Tibial nerve (tissue), 4 donors: ENCODE measurements at regions not wholly inside any gene's neighbourhood (a gene's known extent, or its start where the extent isn't known, plus 50 kb on each side); places are given as distances from the start of the nearest gene placed in this dataset.

Source experiments
- DNase-seq, 2 donors: peaks; one replicate each; pipeline ENCODE4 v3.0.0-alpha.2; 2019; ENCODE audit warnings: low spot score in 2 of 2
- H3K27ac ChIP-seq, 4 donors: fragments of 200-600 bp; sonication (generic) in 3 of 4; one replicate each; pipeline ENCODE4 v1.5.1; 2017 to 2019; ENCODE audit warnings: mild to moderate bottlenecking in 1 of 4
- H3K27me3 ChIP-seq, 2 donors: fragments of 200-600 bp; sonication (generic) in 1 of 2; one replicate each; pipeline versions ENCODE4 v1.5.1 to v1.6.0; 2017 to 2019
- H3K36me3 ChIP-seq, 3 donors: fragments of 200-600 bp; sonication (generic); one replicate each; pipeline ENCODE4 v1.5.1; 2018 to 2019
- H3K4me1 ChIP-seq, 4 donors: fragments of 200-600 bp; sonication (generic) in 3 of 4; one replicate each; pipeline ENCODE4 v1.5.1; 2017 to 2019
- H3K4me3 ChIP-seq, 4 donors: fragments of 200-600 bp; sonication (generic) in 3 of 4; one replicate each; pipeline ENCODE4 v1.5.1; 2017 to 2019; ENCODE audit warnings: mild to moderate bottlenecking in 1 of 4, moderate library complexity in 1 of 4
- H3K9me3 ChIP-seq, 4 donors: fragments of 200-600 bp; sonication (generic) in 3 of 4; one replicate each; pipeline ENCODE4 v1.5.1; 2017 to 2019
- CTCF ChIP-seq, 5 experiments: fragments of 200-600 bp in 3 of 5; fragments of 450-650 bp in 2 of 5; sonication (generic) in 3 of 5; IDR thresholded peaks; one replicate each; pipeline ENCODE4 v1.5.1; 2016 to 2019; ENCODE audit warnings: antibody characterized with exemption in 5 of 5, mild to moderate bottlenecking in 3 of 5, moderate library complexity in 2 of 5
- EP300 ChIP-seq, 2 donors: sonication (generic); formaldehyde crosslinking; IDR thresholded peaks; one replicate each; pipeline ENCODE4 v1.6.1; 2017; ENCODE audit warnings: antibody characterized with exemption in 2 of 2, mild to moderate bottlenecking in 1 of 2
- POLR2A ChIP-seq, 2 donors: fragments of 450-650 bp; IDR thresholded peaks; one replicate each; pipeline ENCODE4 v1.6.1; 2017; ENCODE audit warnings: antibody characterized with exemption in 2 of 2, mild to moderate bottlenecking in 2 of 2, moderate library complexity in 2 of 2
- WGBS, 2 donors: methylation state at CpG; one replicate each; pipeline ENCODE4 v1.1.5; 2018; 5-methylcytosine and 5-hydroxymethylcytosine counted together

- Histone ChIP-seq H3K27ac (no peak overlapping the region), H3K36me3 (no peaks in the 10 kb centered on the region), H3K4me3 (no peak overlapping the region), H3K9me3 (no peaks in the 10 kb centered on the region), H3K27me3 (no peaks in the 10 kb centered on the region), H3K4me1 (no peaks in the 10 kb centered on the region)
- WGBS, 2 donors = 69 to 72% methylated on average over 2 of the region's 2 CpGs
- DNase-seq = no peak
- TF ChIP-seq EP300 (IDR thresholded peaks at IDR 0.05) (no peak), POLR2A (IDR thresholded peaks at IDR 0.05) (no peak), CTCF (IDR thresholded peaks at IDR 0.05) (no peak)
These were observed 609.8 kb downstream of the HS3ST4 start for GRCh38 chr16:26301516-26301915.

GRCh38 chr16:26316683-26317464 lies 625.1 kb downstream of the HS3ST4 start:
- H3K4me1 ChIP-seq = no peaks in the 10 kb centered on the region
- DNase-seq = no peak
- H3K36me3 ChIP-seq = no peaks in the 10 kb centered on the region
- H3K9me3 ChIP-seq = no peaks in the 10 kb centered on the region
- no peak overlapping the region for H3K4me3 ChIP-seq
- TF ChIP-seq POLR2A (IDR thresholded peaks at IDR 0.05) = no peak
- 65 to 68% methylated on average over 12 of the region's 12 CpGs for WGBS, 2 donors
- no peak overlapping the region for H3K27ac ChIP-seq
- no peaks in the 10 kb centered on the region for H3K27me3 ChIP-seq

DNA sequence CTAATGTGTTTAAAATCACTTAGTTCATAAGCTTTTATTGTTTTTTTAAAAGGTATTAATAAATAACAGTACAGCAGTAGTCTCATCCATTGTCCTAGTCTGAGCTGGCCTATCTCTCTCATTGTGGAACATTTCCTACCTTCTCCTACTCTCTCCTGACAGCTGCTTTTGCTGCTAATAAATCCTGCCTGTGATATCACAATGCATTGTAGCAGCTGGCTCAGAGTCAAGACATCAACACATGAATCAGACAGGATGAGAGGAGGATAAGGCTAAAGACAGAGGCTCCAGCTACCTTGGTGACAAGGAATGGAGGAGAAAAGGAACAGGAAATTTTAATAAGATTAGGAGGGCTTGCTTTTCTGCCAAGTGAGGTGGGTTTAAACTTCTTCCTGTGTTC lies 626.1 kb downstream of the HS3ST4 start:
- no peak for TF ChIP-seq CTCF (IDR thresholded peaks at IDR 0.05)
- no peak for TF ChIP-seq POLR2A (IDR thresholded peaks at IDR 0.05)
- TF ChIP-seq EP300 (IDR thresholded peaks at IDR 0.05) = no peak
- H3K27me3 ChIP-seq = no peaks in the 10 kb centered on the region

DNA sequence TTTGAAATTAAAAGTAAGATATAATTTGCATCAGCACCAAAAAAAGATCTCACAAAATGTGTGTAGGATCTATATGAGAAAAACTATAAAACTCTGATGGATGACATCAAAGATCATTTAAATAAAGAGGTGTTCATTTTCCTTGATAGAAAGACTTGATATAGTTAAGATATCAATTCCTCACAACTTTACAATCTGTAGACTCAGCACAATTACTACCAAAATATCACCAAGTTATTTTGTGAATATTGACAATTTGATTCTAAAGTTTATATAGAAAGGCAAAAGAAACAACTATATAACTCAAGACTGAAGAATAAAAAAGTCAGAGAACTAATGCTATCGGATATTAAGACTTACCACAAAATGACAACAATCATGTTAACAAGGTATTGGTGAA lies 638.9 kb downstream of the HS3ST4 start:
- TF ChIP-seq CTCF (IDR thresholded peaks at IDR 0.05) (no peak), EP300 (IDR thresholded peaks at IDR 0.05) (no peak), POLR2A (IDR thresholded peaks at IDR 0.05) (no peak)
- Histone ChIP-seq H3K27ac (no peak overlapping the region), H3K4me1 (no peaks in the 10 kb centered on the region), H3K9me3 (peaks cover 0 to 13% (median 0%) of the 10 kb centered on the region in 4 donors), H3K36me3 (no peaks in the 10 kb centered on the region), H3K4me3 (no peak overlapping the region), H3K27me3 (no peaks in the 10 kb centered on the region)
- WGBS, 2 donors = 86 to 97% methylated on average over 1 of the region's 1 CpG
- no peak for DNase-seq

More for the DNA sequence above, 626.1 kb downstream of the HS3ST4 start:
- Histone ChIP-seq H3K36me3 (no peaks in the 10 kb centered on the region), H3K27ac (no peak overlapping the region), H3K9me3 (no peaks in the 10 kb centered on the region), H3K4me3 (no peak overlapping the region), H3K4me1 (no peaks in the 10 kb centered on the region)
- DNase-seq = no peak

- TF ChIP-seq EP300 (IDR thresholded peaks at IDR 0.05) = no peak
- TF ChIP-seq CTCF (IDR thresholded peaks at IDR 0.05) = no peak
- TF ChIP-seq POLR2A (IDR thresholded peaks at IDR 0.05) = no peak
- no peak overlapping the region for H3K4me3 ChIP-seq
- peaks cover 0 to 1% (median 0%) of the 10 kb centered on the region in 4 donors for H3K9me3 ChIP-seq
- no peaks in the 10 kb centered on the region for H3K4me1 ChIP-seq
- WGBS, 2 donors = 42 to 47% methylated on average over 8 of the region's 8 CpGs
- DNase-seq = no peak
- H3K36me3 ChIP-seq = no peaks in the 10 kb centered on the region
- H3K27ac ChIP-seq = no peak overlapping the region
- H3K27me3 ChIP-seq = no peaks in the 10 kb centered on the region
These were observed 642.7 kb downstream of the HS3ST4 start for GRCh38 chr16:26334218-26335111.
